ENCODE measurements at regions not wholly inside any gene's neighbourhood (a gene's known extent, or its start where the extent isn't known, plus 50 kb on each side); places are given as distances from the start of the nearest gene placed in this dataset.

- no peaks in the 10 kb centered on the region for H3K27me3 ChIP-seq
- DNase-seq, result no peak
- H3K27ac ChIP-seq, result no peak overlapping the region
- H3K9me3 ChIP-seq, result no peaks in the 10 kb centered on the region
- TF ChIP-seq POLR2A (IDR thresholded peaks at IDR 0.05) (no peak), CTCF (IDR thresholded peaks at IDR 0.05) (no peak), POLR2AphosphoS5 (IDR thresholded peaks at IDR 0.05) (no peak), EP300 (IDR thresholded peaks at IDR 0.05) (no peak)
- intact Hi-C loops (cut with DNase I), result no loop called here
- H3K4me1 ChIP-seq, result no peaks in the 10 kb centered on the region
- H3K4me3 ChIP-seq, result no peak overlapping the region
- WGBS, 2 donors, result 86% methylated on average over 3 of the region's 3 CpGs
- no peaks in the 10 kb centered on the region for H3K36me3 ChIP-seq
Measured at GRCh38 chr20:40103420-40103819, 585.6 kb downstream of the MAFB start.

DNA sequence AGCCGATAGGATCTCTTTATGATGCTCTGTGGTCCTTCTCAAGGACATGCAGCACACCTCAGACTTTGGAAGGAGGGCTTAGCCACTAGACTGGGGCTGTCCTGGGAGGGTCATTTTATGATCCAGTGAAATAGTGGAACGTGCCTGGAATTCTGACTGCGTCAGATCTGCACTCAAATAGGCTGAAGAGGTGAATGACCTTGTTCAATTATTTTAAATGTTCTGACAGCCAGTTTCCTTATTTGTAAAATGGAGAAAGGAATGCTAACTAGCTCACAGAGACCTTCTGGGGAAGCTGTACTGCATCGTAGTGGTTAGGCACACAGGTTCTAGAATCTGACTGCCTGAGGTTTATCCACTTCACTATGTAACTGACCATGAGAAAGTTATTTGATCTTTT is 587.5 kb downstream of the MAFB start:
- Histone ChIP-seq H3K9me3 (no peaks in the 10 kb centered on the region), H3K4me3 (no peak overlapping the region), H3K27me3 (no peaks in the 10 kb centered on the region), H3K4me1 (no peaks in the 10 kb centered on the region), H3K27ac (no peak overlapping the region), H3K36me3 (no peaks in the 10 kb centered on the region)
- WGBS, 2 donors, result 29 to 55% methylated on average over 4 of the region's 4 CpGs
- no peak for TF ChIP-seq POLR2A (IDR thresholded peaks at IDR 0.05)
- no peak for TF ChIP-seq CTCF (IDR thresholded peaks at IDR 0.05)
- no peak for TF ChIP-seq EP300 (IDR thresholded peaks at IDR 0.05)
- TF ChIP-seq POLR2AphosphoS5 (IDR thresholded peaks at IDR 0.05), result no peak
- no peak for DNase-seq
- intact Hi-C loops (cut with DNase I), result no loop called here

- WGBS, 2 donors, result 62 to 76% methylated on average over 3 of the region's 3 CpGs
- no peaks in the 10 kb centered on the region for H3K36me3 ChIP-seq
- H3K4me1 ChIP-seq, result no peaks in the 10 kb centered on the region
- TF ChIP-seq CTCF (IDR thresholded peaks at IDR 0.05) (no peak), EP300 (IDR thresholded peaks at IDR 0.05) (no peak), POLR2A (IDR thresholded peaks at IDR 0.05) (no peak), POLR2AphosphoS5 (IDR thresholded peaks at IDR 0.05) (no peak)
- H3K4me3 ChIP-seq, result no peak overlapping the region
- intact Hi-C loops (cut with DNase I), result no loop called here
- H3K27ac ChIP-seq, result no peak overlapping the region
- no peaks in the 10 kb centered on the region for H3K27me3 ChIP-seq
- H3K9me3 ChIP-seq, result no peaks in the 10 kb centered on the region
- DNase-seq, result no peak
Measured at GRCh38 chr20:40100261-40100660, 588.8 kb downstream of the MAFB start.

GRCh38 chr20:40090236-40090635 is 598.8 kb downstream of the MAFB start:
- 20 to 28% methylated on average over 2 of the region's 2 CpGs for WGBS, 2 donors
- no peak overlapping the region for H3K27ac ChIP-seq
- TF ChIP-seq CTCF (IDR thresholded peaks at IDR 0.05), result no peak
- TF ChIP-seq POLR2A (IDR thresholded peaks at IDR 0.05), result no peak
- TF ChIP-seq EP300 (IDR thresholded peaks at IDR 0.05), result no peak
- TF ChIP-seq POLR2AphosphoS5 (IDR thresholded peaks at IDR 0.05), result no peak
- no peak for DNase-seq
- intact Hi-C loops (cut with DNase I), result no loop called here
- no peaks in the 10 kb centered on the region for H3K27me3 ChIP-seq
- no peak overlapping the region for H3K4me3 ChIP-seq
- no peaks in the 10 kb centered on the region for H3K36me3 ChIP-seq
- H3K4me1 ChIP-seq, result no peaks in the 10 kb centered on the region
- peaks cover 0 to 9% (median 4%) of the 10 kb centered on the region in 4 donors for H3K9me3 ChIP-seq

GRCh38 chr20:40087496-40087895 is 601.5 kb downstream of the MAFB start:
- Histone ChIP-seq H3K9me3 (peaks cover 0 to 8% (median 4%) of the 10 kb centered on the region in 4 donors), H3K36me3 (no peaks in the 10 kb centered on the region)
- TF ChIP-seq POLR2A (IDR thresholded peaks at IDR 0.05) (no peak), CTCF (IDR thresholded peaks at IDR 0.05) (no peak), POLR2AphosphoS5 (IDR thresholded peaks at IDR 0.05) (no peak), EP300 (IDR thresholded peaks at IDR 0.05) (no peak)

More at GRCh38 chr20:40087496-40087895, 601.5 kb downstream of the MAFB start:
- H3K27me3 ChIP-seq, result no peaks in the 10 kb centered on the region
- DNase-seq, result no peak
- no peaks in the 10 kb centered on the region for H3K4me1 ChIP-seq
- H3K4me3 ChIP-seq, result no peak overlapping the region
- intact Hi-C loops (cut with DNase I), result no loop called here
- H3K27ac ChIP-seq, result no peak overlapping the region

Measured in sigmoid colon (tissue), 6 donors.